ENCODE measurements at regions not wholly inside any gene's neighbourhood (a gene's known extent, or its start where the extent isn't known, plus 50 kb on each side); places are given as distances from the start of the nearest gene placed in this dataset.
"Not testable (repeated sequence)": the region's sequence is repeated elsewhere in the genome, so short reads cannot be mapped to it uniquely, and the experiment has no call there.

- no peak for DNase-seq
These were observed 367.4 kb downstream of the IL20RB start for GRCh38 chr3:137325170-137325569.

- no peak for DNase-seq
These were observed 368.2 kb downstream of the IL20RB start for GRCh38 chr3:137325934-137326333.

GRCh38 chr3:137329594-137329993, 371.8 kb downstream of the IL20RB start:
- DNase-seq = no peak

DNA sequence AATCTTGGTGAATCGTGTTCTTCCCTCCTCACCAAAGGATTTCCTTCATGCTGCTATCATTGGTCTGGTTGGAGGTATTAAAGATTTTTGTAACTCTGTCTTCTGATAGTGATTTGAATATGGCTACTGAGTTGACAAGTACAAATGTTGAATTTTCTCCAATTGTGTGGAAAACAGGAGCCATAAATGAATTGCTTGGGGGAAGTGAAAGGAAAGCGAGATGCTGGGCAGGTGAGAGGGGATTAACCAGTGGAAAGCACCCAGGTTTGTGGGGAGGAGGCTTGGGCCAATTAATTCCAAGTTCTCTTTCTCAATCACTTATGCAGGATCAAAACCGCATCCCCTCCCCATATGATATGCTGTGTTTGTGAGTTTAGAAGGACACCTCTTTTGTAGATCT, 372.5 kb downstream of the IL20RB start:
- DNase-seq = no peak

DNA sequence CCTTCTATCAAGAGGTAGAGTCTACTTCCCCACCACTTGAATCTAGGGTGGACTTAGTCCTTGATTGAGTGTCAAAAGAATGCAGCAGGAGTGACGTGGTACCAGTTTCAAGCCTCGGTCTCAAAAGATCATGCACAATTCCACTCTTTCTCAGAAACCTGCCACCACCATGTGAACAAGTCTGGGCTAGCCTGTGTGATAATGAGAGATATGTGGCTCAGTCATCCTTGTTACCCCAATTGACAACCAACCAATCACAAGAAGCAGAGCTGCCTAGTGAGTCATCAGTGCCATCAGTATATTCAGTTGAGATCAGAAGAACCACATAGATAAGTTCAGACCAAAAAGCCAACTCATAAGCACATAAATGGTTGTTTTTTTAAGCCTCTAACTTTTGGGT, 374.5 kb downstream of the IL20RB start:
- no peak for DNase-seq

DNA sequence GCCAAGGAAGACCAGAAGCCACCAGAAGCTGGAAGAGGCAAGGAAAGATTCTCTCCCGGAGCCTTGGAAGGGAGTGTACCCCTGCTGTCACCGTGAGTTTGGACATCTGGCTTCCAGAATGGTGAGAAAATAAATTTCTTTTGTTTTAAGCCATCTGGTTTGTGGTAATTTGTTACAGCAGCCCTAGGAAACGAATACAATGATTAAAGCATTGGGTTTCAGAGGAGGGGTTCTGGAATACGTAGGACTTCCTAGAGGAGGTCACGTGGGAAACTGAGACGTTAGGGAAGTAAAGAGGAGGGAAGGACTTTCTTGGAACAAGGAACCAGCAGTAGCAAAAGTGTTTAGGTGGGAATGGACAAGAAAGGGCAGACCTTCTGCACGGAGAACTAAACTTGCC, 377.7 kb downstream of the IL20RB start:
- no peak for DNase-seq

GRCh38 chr3:137338400-137338799, 380.6 kb downstream of the IL20RB start:
- DNase-seq = not testable (repeated sequence)

GRCh38 chr3:137343283-137343682, 385.5 kb downstream of the IL20RB start:
- DNase-seq = no peak

GRCh38 chr3:137347132-137347531, 389.3 kb downstream of the IL20RB start:
- DNase-seq = no peak

GRCh38 chr3:137347817-137348368, 390.1 kb downstream of the IL20RB start:
- no peak for DNase-seq

- no peak for DNase-seq
These were observed 391.2 kb downstream of the IL20RB start for GRCh38 chr3:137348936-137349335.

GRCh38 chr3:137349557-137350348, 392.0 kb downstream of the IL20RB start:
- DNase-seq = no peak

DNA sequence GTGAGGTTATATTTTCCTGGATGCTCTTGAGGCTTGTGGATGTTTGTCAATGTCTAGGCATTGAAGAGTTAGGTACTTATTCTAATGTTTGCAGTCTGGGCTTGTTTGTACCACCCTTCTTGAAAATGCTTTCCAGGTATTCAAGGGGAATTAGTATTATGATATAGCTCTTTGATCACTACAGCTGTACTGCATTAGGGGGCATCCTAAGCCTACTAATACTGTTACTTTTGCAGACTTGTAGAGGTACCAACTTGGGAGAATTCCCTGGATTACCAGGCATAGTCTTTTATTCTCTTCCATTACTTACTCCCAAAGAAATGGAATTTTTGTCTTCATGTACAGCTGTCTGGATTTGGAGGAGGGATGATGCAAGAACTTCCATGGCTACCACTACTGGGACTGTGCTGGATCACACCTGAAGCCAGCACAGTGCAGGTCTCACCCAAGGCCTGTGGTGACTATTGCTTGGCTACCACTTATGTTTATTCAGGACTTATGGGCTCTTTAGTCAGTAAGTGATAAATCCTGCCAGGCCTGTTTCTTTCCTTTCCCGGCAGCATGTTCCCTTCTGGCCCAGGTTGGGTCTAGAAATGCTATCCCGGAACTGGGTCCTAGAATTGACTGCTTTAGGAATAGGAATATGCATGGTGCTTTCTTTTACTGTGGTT, 402.9 kb downstream of the IL20RB start:
- DNase-seq = no peak

DNA sequence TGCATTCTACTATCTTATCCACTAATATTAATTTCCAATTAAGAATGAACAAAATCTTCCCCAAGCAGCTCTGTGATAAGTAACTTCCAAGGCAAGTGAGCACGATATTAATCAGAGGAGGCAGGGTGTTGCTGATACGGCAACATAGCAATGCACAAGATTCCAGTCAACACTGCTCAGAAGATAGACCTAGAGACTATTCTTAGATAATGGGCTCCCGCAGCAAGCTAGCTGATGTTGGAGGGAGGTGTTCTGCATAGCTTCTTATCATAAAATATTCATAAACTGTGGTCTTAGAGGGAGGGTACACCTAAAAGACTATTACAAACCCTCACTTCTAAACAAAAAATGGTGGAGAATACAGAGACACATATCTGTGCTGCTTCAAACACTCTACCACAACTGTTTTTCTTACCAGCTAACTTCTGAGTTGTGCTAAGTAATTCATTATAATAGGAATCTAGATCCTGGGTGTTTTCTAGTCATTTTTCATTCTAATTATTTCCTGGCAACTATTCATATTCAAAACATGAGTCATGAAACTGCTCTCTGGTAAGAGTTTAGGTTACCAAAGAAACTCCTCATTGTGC, 382.0 kb upstream of the SOX14 start:
- DNase-seq = no peak

DNA sequence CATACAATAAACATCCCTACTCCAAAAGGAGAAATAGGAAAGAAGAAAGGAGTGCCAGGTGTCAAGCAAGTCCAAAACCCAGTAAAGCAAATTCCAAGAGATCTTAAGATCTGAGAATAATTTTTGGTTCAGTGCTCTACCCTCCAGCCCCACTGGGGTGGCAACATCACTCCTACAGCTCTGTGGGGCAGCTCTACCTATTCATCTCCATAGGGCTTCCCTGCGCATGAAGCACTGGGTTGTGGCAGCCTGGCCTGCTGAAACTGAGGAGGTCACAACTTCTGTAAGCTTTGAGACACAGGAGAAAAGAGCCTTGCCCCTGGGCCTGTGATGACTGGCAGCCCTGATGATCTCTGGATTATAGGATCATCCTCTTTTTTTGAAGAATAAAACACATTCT, 378.2 kb upstream of the SOX14 start:
- no peak for DNase-seq

- DNase-seq = no peak
These were observed 354.5 kb upstream of the SOX14 start for GRCh38 chr3:137409584-137409983.

DNA sequence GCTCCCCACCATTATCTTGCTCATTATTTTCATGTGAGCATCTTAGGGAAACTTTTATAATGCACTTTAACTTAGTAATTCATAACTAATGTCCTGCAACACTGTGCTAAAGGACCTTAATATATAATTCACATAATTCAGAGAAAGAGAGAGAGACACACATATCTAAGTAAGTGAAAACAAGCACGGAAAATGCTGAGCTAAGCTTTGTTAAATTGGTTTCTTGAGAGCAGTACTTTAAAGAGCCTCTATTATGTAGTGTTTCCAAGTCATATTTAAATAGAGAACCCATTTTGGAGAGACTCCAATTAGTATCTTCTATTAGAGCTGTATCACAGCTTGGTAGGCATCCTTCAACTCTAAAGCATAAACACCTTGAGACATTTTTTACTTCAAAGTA, 354.1 kb upstream of the SOX14 start:
- DNase-seq = no peak

GRCh38 chr3:137420198-137420995, 343.7 kb upstream of the SOX14 start:
- DNase-seq = no peak

DNA sequence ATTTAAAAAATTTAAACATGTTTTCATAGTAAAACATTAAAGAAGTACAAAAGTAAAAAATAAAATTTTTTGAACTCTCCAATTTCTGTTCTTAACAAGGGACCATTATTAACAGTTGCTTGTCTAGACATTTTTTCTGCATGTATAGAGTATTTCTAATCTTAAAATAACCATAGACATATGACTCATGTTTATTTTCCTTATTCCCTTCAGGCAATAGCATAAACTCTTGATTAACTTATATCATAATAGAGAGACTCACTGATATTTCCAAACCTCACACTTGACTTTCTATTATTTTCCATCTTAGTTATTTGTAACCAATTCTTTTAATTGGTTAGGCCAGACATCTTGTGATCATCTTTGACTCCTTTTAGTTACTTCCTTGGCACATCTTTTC, 325.6 kb upstream of the SOX14 start:
- DNase-seq = no peak

DNA sequence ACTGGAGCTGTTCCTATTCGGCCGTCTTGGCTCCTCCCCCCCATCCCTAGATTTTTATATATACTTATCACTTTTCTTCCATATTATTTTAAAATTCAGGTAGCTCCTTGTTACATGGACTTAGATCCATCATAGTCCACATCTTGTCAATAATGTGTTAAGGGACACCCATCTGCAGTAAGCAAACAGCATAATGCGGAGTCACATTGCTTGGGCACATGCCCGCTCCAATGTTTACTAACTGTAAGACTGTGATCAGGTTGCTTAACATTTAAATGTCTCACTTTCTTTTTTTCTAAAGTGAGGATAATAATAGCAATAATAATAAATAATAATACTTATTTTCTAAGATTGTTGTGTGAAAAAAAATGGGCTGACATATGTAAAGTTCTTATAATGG, 303.2 kb upstream of the SOX14 start:
- no peak for DNase-seq

- no peak for DNase-seq
These were observed 301.0 kb upstream of the SOX14 start for GRCh38 chr3:137463131-137463530.

DNA sequence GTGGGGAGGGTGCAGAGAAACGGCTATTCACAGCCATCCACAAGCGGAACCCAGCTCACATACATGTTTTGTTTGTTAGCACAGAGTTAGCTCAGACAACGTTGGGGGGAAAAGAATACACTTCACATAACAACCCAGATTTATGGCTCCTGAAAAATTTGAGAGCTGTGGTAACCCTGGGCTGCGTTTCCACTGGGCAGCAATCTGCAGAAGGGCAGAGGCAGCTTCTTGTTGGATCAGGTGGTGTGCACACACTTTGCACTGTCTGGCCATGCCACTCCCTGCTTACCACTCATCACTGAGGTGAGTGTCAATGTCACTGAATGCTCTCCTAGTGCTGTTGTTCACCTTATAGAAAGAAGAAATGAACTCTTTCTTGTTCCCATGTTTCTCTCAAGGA, 299.8 kb upstream of the SOX14 start:
- no peak for DNase-seq

- no peak for DNase-seq
These were observed 295.7 kb upstream of the SOX14 start for GRCh38 chr3:137468446-137468845.
